HepG2 (cell line): ENCODE measurements at regions not wholly inside any gene's neighbourhood (a gene's known extent, or its start where the extent isn't known, plus 50 kb on each side); places are given as distances from the start of the nearest gene placed in this dataset.

Source experiments
- ATAC-seq: fragments of 200-7000 bp; cut with Tn5 transposase; 3 replicates; pipeline ENCODE4 v1.9.1; 2020; ENCODE audit warnings: mild to moderate bottlenecking, moderate library complexity
- BruUV-seq: library from RNA; stranded (reverse); fragments of 400-500 nt; replicated peaks from 2 replicates; lab custom pipeline; 2021; lab: Mats Ljungman, UMichigan
- CTCF ChIA-PET: fragments of 300-600 bp; formaldehyde crosslinking; extraction: SDS; loops from one replicate; lab custom pipeline; 2021; ENCODE audit warnings: low total read pairs, inconsistent platforms, low intra/inter-chr PET ratio; lab: Yijun Ruan, JAX
- POLR2A ChIA-PET: fragments of 350-600 bp; sonication (Branson Sonifier 250); formaldehyde crosslinking; loops from one replicate; lab custom pipeline; 2020; ENCODE audit warnings: antibody characterized with exemption, inconsistent platforms; lab: Yijun Ruan, JAX
- DNase-seq: peaks from one replicate; pipeline ENCODE4 v3.0.0-alpha.2; 2015; ENCODE audit warnings: low spot score
- FAIRE-seq: peaks from 3 replicates; lab custom pipeline; 2011; peaks lifted over from hg19 to GRCh38; lab: Jason Lieb, UNC
- H2AFZ ChIP-seq: one replicate; pipeline ENCODE4 v1.6.1; 2011; ENCODE audit warnings: low read length, inconsistent platforms
- H3K27ac ChIP-seq: fragments of 300-600 bp; 3 replicates; pipeline ENCODE4 v1.8.0; 2011; ENCODE audit warnings: mixed run types, mild to moderate bottlenecking, mixed read lengths, low read length, inconsistent platforms; ENCODE audit not compliant: insufficient read depth; ENCODE audit errors: extremely low read length
- H3K27me3 ChIP-seq, 2 experiments: fragments of 200-600 bp in 1 of 2; 2 replicates in 1 of 2; 3 replicates in 1 of 2; pipeline versions ENCODE4 v1.6.0 to v1.8.0; 2011; ENCODE audit warnings: low read length in 2 of 2, mild to moderate bottlenecking in 2 of 2, moderate library complexity in 2 of 2, inconsistent platforms in 1 of 2; ENCODE audit not compliant: insufficient read depth in 2 of 2, control insufficient read depth in 1 of 2
- H3K36me3 ChIP-seq, 2 experiments: fragments of 200-600 bp in 1 of 2; replicated peaks in 1 of 2; 2 replicates in 1 of 2; 3 replicates in 1 of 2; pipeline versions ENCODE4 v1.5.1 to v1.8.0; 2011; ENCODE audit warnings: low read length in 2 of 2, inconsistent platforms in 1 of 2; ENCODE audit not compliant: insufficient read depth in 2 of 2, control insufficient read depth in 1 of 2
- H3K4me1 ChIP-seq: 2 replicates; pipeline ENCODE4 v1.5.1; 2012; ENCODE audit warnings: low read length, inconsistent platforms; ENCODE audit not compliant: insufficient read depth
- H3K4me2 ChIP-seq: 2 replicates; pipeline ENCODE4 v1.6.0; 2011; ENCODE audit warnings: low read depth, low read length, inconsistent platforms
- H3K4me3 ChIP-seq, 3 experiments: fragments of 200-600 bp in 1 of 3; sonication (generic), shearing (Covaris generic) in 1 of 3; replicated peaks in 1 of 3; 2 replicates each; pipeline ENCODE4 v1.5.1; 2011 to 2016; ENCODE audit warnings: low read length in 3 of 3, inconsistent platforms in 2 of 3, low read depth in 2 of 3, mild to moderate bottlenecking in 2 of 3, control low read depth in 1 of 3, mixed read lengths in 1 of 3; ENCODE audit not compliant: insufficient read depth in 1 of 3
- H3K79me2 ChIP-seq: one replicate; pipeline ENCODE4 v1.6.1; 2011; ENCODE audit warnings: low read length, inconsistent platforms; ENCODE audit not compliant: insufficient read depth
- H3K9ac ChIP-seq: 2 replicates; pipeline ENCODE4 v1.6.0; 2011; ENCODE audit warnings: mild to moderate bottlenecking, low read depth, low read length, inconsistent platforms; ENCODE audit not compliant: insufficient read depth
- H3K9me3 ChIP-seq: 2 replicates; pipeline ENCODE4 v1.5.1; 2012; ENCODE audit warnings: mild to moderate bottlenecking, low read length
- H4K20me1 ChIP-seq: 2 replicates; pipeline ENCODE4 v1.6.0; 2011; ENCODE audit warnings: inconsistent platforms, mild to moderate bottlenecking, low read length, moderate library complexity; ENCODE audit not compliant: insufficient read depth
- FOXA1 ChIP-seq, 2 experiments: fragments of 450-650 bp in 1 of 2; sonication (generic) in 1 of 2; formaldehyde crosslinking in 1 of 2; IDR thresholded peaks; 2 replicates each; pipeline versions ENCODE4 v1.4.0 to v1.6.1; 2016 to 2020; ENCODE audit warnings: missing genetic modification reagents in 1 of 2
- HNRNPUL1 ChIP-seq: fragments of 200-400 bp; formaldehyde crosslinking; IDR thresholded peaks from 2 replicates; pipeline ENCODE4 v1.6.1; 2017; ENCODE audit warnings: low read depth, mild to moderate bottlenecking, low read length, moderate library complexity
- JUNB ChIP-seq: sonication (generic); formaldehyde crosslinking; IDR thresholded peaks from 2 replicates; pipeline ENCODE4 v1.8.0; 2022; ENCODE audit warnings: missing genetic modification reagents, mild to moderate bottlenecking, borderline replicate concordance
- ZNF256 ChIP-seq: sonication (generic); formaldehyde crosslinking; conservative IDR thresholded peaks from 2 replicates; pipeline ENCODE4 v1.4.0; 2020; ENCODE audit warnings: missing genetic modification reagents
- ZNF7 ChIP-seq: IDR thresholded peaks from 2 replicates; pipeline ENCODE4 v1.6.1; 2016; ENCODE audit warnings: missing biosample characterization, missing genetic modification reagents
- ZNF781 ChIP-seq: sonication (generic); formaldehyde crosslinking; IDR thresholded peaks from 2 replicates; pipeline ENCODE4 v1.5.1; 2020; ENCODE audit warnings: borderline replicate concordance, mild to moderate bottlenecking, missing genetic modification reagents; ENCODE audit errors: not compliant biosample characterization
- ZSCAN25 ChIP-seq: sonication (generic); formaldehyde crosslinking; IDR thresholded peaks from 2 replicates; pipeline ENCODE4 v1.8.0; 2022; ENCODE audit warnings: mild to moderate bottlenecking, missing genetic modification reagents
- WGBS: methylation state at CpG from one replicate; pipeline ENCODE4 v1.1.6; 2017; ENCODE audit warnings: low lambda C conversion rate; 5-methylcytosine and 5-hydroxymethylcytosine counted together
- in situ Hi-C: cut with HindIII; loops from 2 replicates; pipeline ENCODE4 v1.10.0; 2017; ENCODE audit warnings: low pct_unique_long_range_greater_than_20kb; ENCODE audit not compliant: extremely low pct_ligation_motif_present
- intact Hi-C: fragments of 100-400 bp; cut with micrococcal nuclease; formaldehyde crosslinking; loops from one replicate; pipeline ENCODE4 v1.10.0; 2022; ENCODE audit not compliant: unreplicated experiment
- TF ChIP-seq, protein P1 (sequence below): sonication (generic); formaldehyde crosslinking; IDR thresholded peaks from 2 replicates; pipeline ENCODE4 v1.8.0; 2022; ENCODE audit warnings: missing genetic modification reagents, mild to moderate bottlenecking, inconsistent platforms, borderline replicate concordance
- TF ChIP-seq, protein P2 (sequence below): sonication (generic); formaldehyde crosslinking; IDR thresholded peaks from 2 replicates; pipeline ENCODE4 v1.8.1; 2023; ENCODE audit warnings: mild to moderate bottlenecking, missing genetic modification reagents
- TF ChIP-seq, protein P3 (sequence below): sonication (generic); formaldehyde crosslinking; IDR thresholded peaks from 2 replicates; pipeline ENCODE4 v1.4.0; 2020; ENCODE audit warnings: missing genetic modification reagents
- TF ChIP-seq, protein P4 (sequence below): sonication (generic); formaldehyde crosslinking; IDR thresholded peaks from 2 replicates; pipeline ENCODE4 v1.5.1; 2020; ENCODE audit warnings: missing genetic modification reagents, mild to moderate bottlenecking, borderline replicate concordance
- TF ChIP-seq, protein P5 (sequence below): sonication (generic); formaldehyde crosslinking; IDR thresholded peaks from 2 replicates; pipeline ENCODE4 v1.4.0; 2020; ENCODE audit warnings: missing genetic modification reagents
- TF ChIP-seq, protein P6 (sequence below): sonication (generic); formaldehyde crosslinking; IDR thresholded peaks from 2 replicates; pipeline ENCODE4 v1.4.0; 2020; ENCODE audit warnings: missing genetic modification reagents

DNA sequence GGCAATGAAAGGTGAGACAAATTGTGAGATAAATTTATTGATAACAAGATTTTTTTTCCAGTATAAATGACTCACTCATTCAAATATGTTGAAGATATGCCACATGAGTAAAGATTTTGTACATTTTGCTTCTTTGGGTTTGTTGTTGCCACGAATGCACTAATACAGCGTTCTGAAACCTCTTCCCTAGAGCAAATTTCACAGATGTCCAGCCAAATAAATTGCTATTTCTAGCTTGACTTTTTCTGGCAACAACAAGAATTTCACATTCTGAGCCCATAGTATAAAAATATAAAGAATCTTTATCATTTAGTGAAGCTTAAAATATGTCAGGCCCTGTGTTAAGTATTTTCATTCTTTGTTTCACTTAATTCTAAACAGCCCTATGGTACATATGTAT lies 114.5 kb upstream of the COL24A1 start (continued):
- TF ChIP-seq, protein P1, sequence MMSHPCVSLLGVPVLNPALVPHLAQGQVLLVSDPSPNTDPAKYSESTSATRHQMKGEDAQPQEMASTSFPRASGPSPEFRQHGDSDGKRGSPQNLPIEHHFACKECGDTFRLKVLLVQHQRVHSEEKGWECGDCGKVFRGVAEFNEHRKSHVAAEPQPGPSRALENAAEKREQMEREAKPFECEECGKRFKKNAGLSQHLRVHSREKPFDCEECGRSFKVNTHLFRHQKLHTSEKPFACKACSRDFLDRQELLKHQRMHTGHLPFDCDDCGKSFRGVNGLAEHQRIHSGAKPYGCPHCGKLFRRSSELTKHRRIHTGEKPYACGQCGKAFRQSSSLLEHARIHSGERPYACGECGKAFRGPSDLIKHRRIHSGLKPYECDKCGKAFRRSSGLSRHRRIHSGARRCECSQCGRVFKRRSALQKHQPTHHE = no peak
- TF ChIP-seq, protein P2, sequence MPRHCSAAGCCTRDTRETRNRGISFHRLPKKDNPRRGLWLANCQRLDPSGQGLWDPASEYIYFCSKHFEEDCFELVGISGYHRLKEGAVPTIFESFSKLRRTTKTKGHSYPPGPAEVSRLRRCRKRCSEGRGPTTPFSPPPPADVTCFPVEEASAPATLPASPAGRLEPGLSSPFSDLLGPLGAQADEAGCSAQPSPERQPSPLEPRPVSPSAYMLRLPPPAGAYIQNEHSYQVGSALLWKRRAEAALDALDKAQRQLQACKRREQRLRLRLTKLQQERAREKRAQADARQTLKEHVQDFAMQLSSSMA (CRISPR knock-in tag) = no peak

DNA sequence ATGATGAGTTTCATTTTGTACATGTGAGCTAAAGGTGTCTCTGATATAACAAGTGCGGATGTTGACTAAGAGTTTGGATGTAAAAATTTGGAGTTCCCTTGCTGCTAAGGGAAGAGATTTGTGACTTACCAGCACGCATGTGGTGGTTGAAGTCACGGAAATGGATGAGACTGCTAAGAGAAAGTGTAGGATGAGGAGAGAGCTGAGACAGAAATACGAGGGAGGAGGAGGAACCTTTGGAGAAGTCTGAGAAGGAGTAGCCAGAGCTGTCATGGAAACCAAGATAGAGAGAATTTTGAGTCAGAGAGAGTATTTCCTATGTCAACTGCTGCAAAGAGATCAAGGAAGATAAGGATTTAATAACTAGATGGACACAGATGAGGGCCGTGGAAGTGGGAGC lies 106.5 kb upstream of the COL24A1 start:
- H3K27ac ChIP-seq = no peak overlapping the region
- no peak for DNase-seq
- H3K27me3 ChIP-seq = no peaks in the 10 kb centered on the region
- no peak for ATAC-seq
- H3K9me3 ChIP-seq = no peaks in the 10 kb centered on the region
- CTCF ChIA-PET = no interaction called here
- in situ Hi-C loops = no loop called here
- no peak overlapping the region for H3K4me3 ChIP-seq
- H3K9ac ChIP-seq = no peak overlapping the region
- H3K4me1 ChIP-seq = no peaks in the 10 kb centered on the region
- no peak for FAIRE-seq
- H2AFZ ChIP-seq = no peak overlapping the region
- 26% methylated on average over 5 of the region's 5 CpGs for WGBS
- no peaks in the 10 kb centered on the region for H4K20me1 ChIP-seq
- BruUV-seq = no TSS peak
- no peak overlapping the region for H3K4me2 ChIP-seq
- no peaks in the 10 kb centered on the region for H3K36me3 ChIP-seq
- intact Hi-C loops = no loop called here
- H3K79me2 ChIP-seq = no peaks in the 10 kb centered on the region
- POLR2A ChIA-PET = no interaction called here
- TF ChIP-seq, protein P3, sequence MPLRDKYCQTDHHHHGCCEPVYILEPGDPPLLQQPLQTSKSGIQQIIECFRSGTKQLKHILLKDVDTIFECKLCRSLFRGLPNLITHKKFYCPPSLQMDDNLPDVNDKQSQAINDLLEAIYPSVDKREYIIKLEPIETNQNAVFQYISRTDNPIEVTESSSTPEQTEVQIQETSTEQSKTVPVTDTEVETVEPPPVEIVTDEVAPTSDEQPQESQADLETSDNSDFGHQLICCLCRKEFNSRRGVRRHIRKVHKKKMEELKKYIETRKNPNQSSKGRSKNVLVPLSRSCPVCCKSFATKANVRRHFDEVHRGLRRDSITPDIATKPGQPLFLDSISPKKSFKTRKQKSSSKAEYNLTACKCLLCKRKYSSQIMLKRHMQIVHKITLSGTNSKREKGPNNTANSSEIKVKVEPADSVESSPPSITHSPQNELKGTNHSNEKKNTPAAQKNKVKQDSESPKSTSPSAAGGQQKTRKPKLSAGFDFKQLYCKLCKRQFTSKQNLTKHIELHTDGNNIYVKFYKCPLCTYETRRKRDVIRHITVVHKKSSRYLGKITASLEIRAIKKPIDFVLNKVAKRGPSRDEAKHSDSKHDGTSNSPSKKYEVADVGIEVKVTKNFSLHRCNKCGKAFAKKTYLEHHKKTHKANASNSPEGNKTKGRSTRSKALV = no peak
- TF ChIP-seq ZNF256 (CRISPR knock-in tag) (no peak), FOXA1 (IDR thresholded peaks at IDR 0.05) (no peak), FOXA1 (CRISPR knock-in tag; IDR thresholded peaks at IDR 0.05) (no peak), ZNF7 (CRISPR knock-in tag) (no peak), ZNF781 (no peak), JUNB (no peak), ZSCAN25 (no peak), HNRNPUL1 (no peak)
- TF ChIP-seq, protein P4, sequence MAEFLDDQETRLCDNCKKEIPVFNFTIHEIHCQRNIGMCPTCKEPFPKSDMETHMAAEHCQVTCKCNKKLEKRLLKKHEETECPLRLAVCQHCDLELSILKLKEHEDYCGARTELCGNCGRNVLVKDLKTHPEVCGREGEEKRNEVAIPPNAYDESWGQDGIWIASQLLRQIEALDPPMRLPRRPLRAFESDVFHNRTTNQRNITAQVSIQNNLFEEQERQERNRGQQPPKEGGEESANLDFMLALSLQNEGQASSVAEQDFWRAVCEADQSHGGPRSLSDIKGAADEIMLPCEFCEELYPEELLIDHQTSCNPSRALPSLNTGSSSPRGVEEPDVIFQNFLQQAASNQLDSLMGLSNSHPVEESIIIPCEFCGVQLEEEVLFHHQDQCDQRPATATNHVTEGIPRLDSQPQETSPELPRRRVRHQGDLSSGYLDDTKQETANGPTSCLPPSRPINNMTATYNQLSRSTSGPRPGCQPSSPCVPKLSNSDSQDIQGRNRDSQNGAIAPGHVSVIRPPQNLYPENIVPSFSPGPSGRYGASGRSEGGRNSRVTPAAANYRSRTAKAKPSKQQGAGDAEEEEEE (CRISPR knock-in tag) = no peak
- TF ChIP-seq, protein P5, sequence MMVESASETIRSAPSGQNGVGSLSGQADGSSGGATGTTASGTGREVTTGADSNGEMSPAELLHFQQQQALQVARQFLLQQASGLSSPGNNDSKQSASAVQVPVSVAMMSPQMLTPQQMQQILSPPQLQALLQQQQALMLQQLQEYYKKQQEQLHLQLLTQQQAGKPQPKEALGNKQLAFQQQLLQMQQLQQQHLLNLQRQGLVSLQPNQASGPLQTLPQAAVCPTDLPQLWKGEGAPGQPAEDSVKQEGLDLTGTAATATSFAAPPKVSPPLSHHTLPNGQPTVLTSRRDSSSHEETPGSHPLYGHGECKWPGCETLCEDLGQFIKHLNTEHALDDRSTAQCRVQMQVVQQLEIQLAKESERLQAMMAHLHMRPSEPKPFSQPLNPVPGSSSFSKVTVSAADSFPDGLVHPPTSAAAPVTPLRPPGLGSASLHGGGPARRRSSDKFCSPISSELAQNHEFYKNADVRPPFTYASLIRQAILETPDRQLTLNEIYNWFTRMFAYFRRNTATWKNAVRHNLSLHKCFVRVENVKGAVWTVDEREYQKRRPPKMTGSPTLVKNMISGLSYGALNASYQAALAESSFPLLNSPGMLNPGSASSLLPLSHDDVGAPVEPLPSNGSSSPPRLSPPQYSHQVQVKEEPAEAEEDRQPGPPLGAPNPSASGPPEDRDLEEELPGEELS (CRISPR knock-in tag) = no peak
- TF ChIP-seq, protein P6, sequence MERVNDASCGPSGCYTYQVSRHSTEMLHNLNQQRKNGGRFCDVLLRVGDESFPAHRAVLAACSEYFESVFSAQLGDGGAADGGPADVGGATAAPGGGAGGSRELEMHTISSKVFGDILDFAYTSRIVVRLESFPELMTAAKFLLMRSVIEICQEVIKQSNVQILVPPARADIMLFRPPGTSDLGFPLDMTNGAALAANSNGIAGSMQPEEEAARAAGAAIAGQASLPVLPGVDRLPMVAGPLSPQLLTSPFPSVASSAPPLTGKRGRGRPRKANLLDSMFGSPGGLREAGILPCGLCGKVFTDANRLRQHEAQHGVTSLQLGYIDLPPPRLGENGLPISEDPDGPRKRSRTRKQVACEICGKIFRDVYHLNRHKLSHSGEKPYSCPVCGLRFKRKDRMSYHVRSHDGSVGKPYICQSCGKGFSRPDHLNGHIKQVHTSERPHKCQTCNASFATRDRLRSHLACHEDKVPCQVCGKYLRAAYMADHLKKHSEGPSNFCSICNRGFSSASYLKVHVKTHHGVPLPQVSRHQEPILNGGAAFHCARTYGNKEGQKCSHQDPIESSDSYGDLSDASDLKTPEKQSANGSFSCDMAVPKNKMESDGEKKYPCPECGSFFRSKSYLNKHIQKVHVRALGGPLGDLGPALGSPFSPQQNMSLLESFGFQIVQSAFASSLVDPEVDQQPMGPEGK = no peak
